K562 (cell line): ENCODE measurements at regions not wholly inside any gene's neighbourhood (a gene's known extent, or its start where the extent isn't known, plus 50 kb on each side); places are given as distances from the start of the nearest gene placed in this dataset.

Experiments used
- GTF2A2 ChIP-seq: IDR thresholded peaks from 2 replicates; pipeline ENCODE4 v1.6.1; 2016; ENCODE audit warnings: mild to moderate bottlenecking, missing genetic modification characterization, missing compliant biosample characterization
- JUNB ChIP-seq: fragments of 450-650 bp; formaldehyde crosslinking; conservative IDR thresholded peaks from 2 replicates; pipeline ENCODE4 v1.4.0; 2020; ENCODE audit warnings: mild to moderate bottlenecking
- JUND ChIP-seq, 2 experiments: IDR thresholded peaks; 2 replicates in 1 of 2; 3 replicates in 1 of 2; pipeline ENCODE4 v1.6.1; 2011; ENCODE audit warnings: borderline replicate concordance in 2 of 2, low read depth in 2 of 2, low read length in 2 of 2, improper control_type of control experiment in 1 of 2, missing biosample characterization in 1 of 2, missing genetic modification characterization in 1 of 2, missing genetic modification reagents in 1 of 2
- ZNF766 ChIP-seq: fragments of 200-800 bp; sonication (Bioruptor generic); conservative IDR thresholded peaks from 2 replicates; pipeline ENCODE4 v1.6.1; 2016; ENCODE audit warnings: missing genetic modification characterization, missing compliant biosample characterization
- TF ChIP-seq, protein P1 (sequence below): sonication (generic); formaldehyde crosslinking; IDR thresholded peaks from 2 replicates; pipeline ENCODE4 v1.8.1; 2023; ENCODE audit warnings: mild to moderate bottlenecking, missing genetic modification reagents

DNA sequence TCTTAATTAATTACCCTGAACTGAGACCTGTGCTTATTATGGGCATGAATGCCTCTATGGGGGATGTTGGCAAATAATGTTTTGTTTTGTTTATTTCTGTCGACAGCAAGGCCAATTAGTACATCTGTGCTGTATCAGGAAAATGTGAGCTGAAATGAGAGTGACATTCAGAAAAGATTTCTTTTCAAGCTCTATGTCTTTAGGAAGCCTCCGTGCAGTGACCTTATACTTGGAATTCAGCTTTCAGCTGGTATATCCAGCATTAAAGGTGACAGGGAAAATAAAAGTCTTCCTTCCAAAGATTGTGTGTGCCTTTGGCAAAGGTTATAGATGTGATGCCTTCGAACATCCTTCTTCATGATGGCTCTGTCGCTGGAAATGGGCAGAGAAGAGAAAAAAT is 1061.1 kb downstream of the SORCS3 start:
- TF ChIP-seq JUND (IDR thresholded peaks at IDR 0.05; ENCODE audit: borderline replicate concordance, low read depth, low read length) (no peak), JUND (tag; IDR thresholded peaks at IDR 0.05; ENCODE audit: borderline replicate concordance, low read depth, low read length) (no peak), ZNF766 (CRISPR knock-in tag) (no peak), GTF2A2 (tag) (no peak), JUNB (no peak)
- TF ChIP-seq, protein P1, sequence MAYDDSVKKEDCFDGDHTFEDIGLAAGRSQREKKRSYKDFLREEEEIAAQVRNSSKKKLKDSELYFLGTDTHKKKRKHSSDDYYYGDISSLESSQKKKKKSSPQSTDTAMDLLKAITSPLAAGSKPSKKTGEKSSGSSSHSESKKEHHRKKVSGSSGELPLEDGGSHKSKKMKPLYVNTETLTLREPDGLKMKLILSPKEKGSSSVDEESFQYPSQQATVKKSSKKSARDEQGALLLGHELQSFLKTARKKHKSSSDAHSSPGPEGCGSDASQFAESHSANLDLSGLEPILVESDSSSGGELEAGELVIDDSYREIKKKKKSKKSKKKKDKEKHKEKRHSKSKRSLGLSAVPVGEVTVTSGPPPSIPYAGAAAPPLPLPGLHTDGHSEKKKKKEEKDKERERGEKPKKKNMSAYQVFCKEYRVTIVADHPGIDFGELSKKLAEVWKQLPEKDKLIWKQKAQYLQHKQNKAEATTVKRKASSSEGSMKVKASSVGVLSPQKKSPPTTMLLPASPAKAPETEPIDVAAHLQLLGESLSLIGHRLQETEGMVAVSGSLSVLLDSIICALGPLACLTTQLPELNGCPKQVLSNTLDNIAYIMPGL (CRISPR knock-in tag), result no peak
